ENCODE measurements at regions not wholly inside any gene's neighbourhood (a gene's known extent, or its start where the extent isn't known, plus 50 kb on each side); places are given as distances from the start of the nearest gene placed in this dataset.

DNA sequence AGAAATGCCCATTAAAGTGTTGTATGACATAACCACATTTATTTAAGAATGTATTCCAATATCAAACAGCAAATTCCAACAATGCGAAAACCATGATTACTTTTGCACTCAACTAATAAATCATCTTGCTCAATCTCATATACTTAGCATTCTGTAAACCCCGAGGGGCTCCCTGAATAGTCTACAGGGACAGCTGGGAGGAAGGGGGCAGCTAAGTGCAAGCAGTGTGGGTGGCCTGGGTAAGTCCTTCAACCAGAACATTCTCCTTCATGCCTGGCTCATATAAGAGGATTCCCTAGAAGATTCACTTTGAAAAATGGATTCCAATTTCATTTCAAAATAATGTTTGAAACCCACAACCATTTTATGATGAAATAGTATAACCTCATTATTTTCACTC lies 355.5 kb downstream of the CDC14C start:
- Histone ChIP-seq H3K4me2 (ENCODE audit: low read depth, low read length, poor library complexity, severe bottlenecking) (no peak overlapping the region), H3K9me3 (ENCODE audit: insufficient read depth, low read depth, low read length) (no peaks in the 10 kb centered on the region), H3K79me2 (ENCODE audit: insufficient read depth, low read length) (no peaks in the 10 kb centered on the region), H3K4me3 (ENCODE audit: low read length, poor library complexity, severe bottlenecking) (no peak overlapping the region), H2AFZ (ENCODE audit: low read length) (no peak overlapping the region), H3K27me3 (ENCODE audit: insufficient read depth, low read length, poor library complexity, severe bottlenecking) (no peaks in the 10 kb centered on the region), H4K20me1 (ENCODE audit: insufficient read depth, low read length, poor library complexity, severe bottlenecking) (no peaks in the 10 kb centered on the region), H3K9me2 (replicated peaks; ENCODE audit: low read depth, low read length) (no peaks in the 10 kb centered on the region), H3K4me1 (ENCODE audit: insufficient read depth, low read length, poor library complexity, severe bottlenecking) (no peaks in the 10 kb centered on the region), H3K36me3 (ENCODE audit: insufficient read depth, low read length) (no peaks in the 10 kb centered on the region), H3F3A (ENCODE audit: low read depth) (no peaks in the 10 kb centered on the region), H3K9ac (ENCODE audit: low read depth, low read length, poor library complexity, severe bottlenecking) (no peak overlapping the region)
- no peak for TF ChIP-seq EZH2phosphoT487 (IDR thresholded peaks at IDR 0.05; ENCODE audit: borderline replicate concordance)
- TF ChIP-seq, protein P1, sequence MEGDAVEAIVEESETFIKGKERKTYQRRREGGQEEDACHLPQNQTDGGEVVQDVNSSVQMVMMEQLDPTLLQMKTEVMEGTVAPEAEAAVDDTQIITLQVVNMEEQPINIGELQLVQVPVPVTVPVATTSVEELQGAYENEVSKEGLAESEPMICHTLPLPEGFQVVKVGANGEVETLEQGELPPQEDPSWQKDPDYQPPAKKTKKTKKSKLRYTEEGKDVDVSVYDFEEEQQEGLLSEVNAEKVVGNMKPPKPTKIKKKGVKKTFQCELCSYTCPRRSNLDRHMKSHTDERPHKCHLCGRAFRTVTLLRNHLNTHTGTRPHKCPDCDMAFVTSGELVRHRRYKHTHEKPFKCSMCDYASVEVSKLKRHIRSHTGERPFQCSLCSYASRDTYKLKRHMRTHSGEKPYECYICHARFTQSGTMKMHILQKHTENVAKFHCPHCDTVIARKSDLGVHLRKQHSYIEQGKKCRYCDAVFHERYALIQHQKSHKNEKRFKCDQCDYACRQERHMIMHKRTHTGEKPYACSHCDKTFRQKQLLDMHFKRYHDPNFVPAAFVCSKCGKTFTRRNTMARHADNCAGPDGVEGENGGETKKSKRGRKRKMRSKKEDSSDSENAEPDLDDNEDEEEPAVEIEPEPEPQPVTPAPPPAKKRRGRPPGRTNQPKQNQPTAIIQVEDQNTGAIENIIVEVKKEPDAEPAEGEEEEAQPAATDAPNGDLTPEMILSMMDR (conservative IDR thresholded peaks at IDR 0.05; ENCODE audit: low read length) = no peak

DNA sequence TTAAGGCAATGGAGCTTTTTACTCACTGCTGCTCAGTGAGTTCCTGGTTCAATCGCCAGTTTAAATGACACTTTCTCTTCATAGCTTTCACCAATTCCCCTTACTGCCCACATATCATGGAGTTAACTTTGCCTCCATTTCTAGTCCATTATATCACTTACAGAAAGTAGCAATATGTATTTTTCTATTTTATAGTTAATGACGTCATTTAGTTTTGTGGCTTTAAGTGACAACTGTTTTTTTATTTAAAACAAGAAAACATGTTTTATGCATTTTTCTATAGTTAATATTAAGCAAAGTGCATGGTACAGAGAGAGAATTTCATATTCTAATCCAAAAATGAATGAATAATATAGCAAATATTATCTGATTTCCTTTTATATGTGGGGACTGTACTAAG lies 363.3 kb downstream of the CDC14C start:
- Histone ChIP-seq H3F3A (ENCODE audit: low read depth) (no peaks in the 10 kb centered on the region), H3K9me3 (ENCODE audit: insufficient read depth, low read depth, low read length) (no peaks in the 10 kb centered on the region), H3K4me1 (ENCODE audit: insufficient read depth, low read length, poor library complexity, severe bottlenecking) (no peaks in the 10 kb centered on the region), H3K9me2 (replicated peaks; ENCODE audit: low read depth, low read length) (no peaks in the 10 kb centered on the region), H2AFZ (ENCODE audit: low read length) (no peak overlapping the region), H3K4me3 (ENCODE audit: low read length, poor library complexity, severe bottlenecking) (no peak overlapping the region), H4K20me1 (ENCODE audit: insufficient read depth, low read length, poor library complexity, severe bottlenecking) (no peaks in the 10 kb centered on the region), H3K27me3 (ENCODE audit: insufficient read depth, low read length, poor library complexity, severe bottlenecking) (no peaks in the 10 kb centered on the region), H3K36me3 (ENCODE audit: insufficient read depth, low read length) (no peaks in the 10 kb centered on the region), H3K4me2 (ENCODE audit: low read depth, low read length, poor library complexity, severe bottlenecking) (no peak overlapping the region), H3K79me2 (ENCODE audit: insufficient read depth, low read length) (no peaks in the 10 kb centered on the region), H3K9ac (ENCODE audit: low read depth, low read length, poor library complexity, severe bottlenecking) (no peak overlapping the region)
- no peak for TF ChIP-seq EZH2phosphoT487 (IDR thresholded peaks at IDR 0.05; ENCODE audit: borderline replicate concordance)
- TF ChIP-seq, protein P1 (conservative IDR thresholded peaks at IDR 0.05; ENCODE audit: low read length) = no peak

GRCh38 chr7:49294611-49295010 lies 370.3 kb downstream of the CDC14C start:
- TF ChIP-seq, protein P1 (conservative IDR thresholded peaks at IDR 0.05; ENCODE audit: low read length) = no peak
- no peak for TF ChIP-seq EZH2phosphoT487 (IDR thresholded peaks at IDR 0.05; ENCODE audit: borderline replicate concordance)

More at GRCh38 chr7:49294611-49295010, 370.3 kb downstream of the CDC14C start:
- Histone ChIP-seq H3K4me2 (ENCODE audit: low read depth, low read length, poor library complexity, severe bottlenecking) (no peak overlapping the region), H3K36me3 (ENCODE audit: insufficient read depth, low read length) (no peaks in the 10 kb centered on the region), H3K4me3 (ENCODE audit: low read length, poor library complexity, severe bottlenecking) (no peak overlapping the region), H3K4me1 (ENCODE audit: insufficient read depth, low read length, poor library complexity, severe bottlenecking) (no peaks in the 10 kb centered on the region), H3K27me3 (ENCODE audit: insufficient read depth, low read length, poor library complexity, severe bottlenecking) (no peaks in the 10 kb centered on the region), H4K20me1 (ENCODE audit: insufficient read depth, low read length, poor library complexity, severe bottlenecking) (no peaks in the 10 kb centered on the region), H3K9me3 (ENCODE audit: insufficient read depth, low read depth, low read length) (no peaks in the 10 kb centered on the region), H3F3A (ENCODE audit: low read depth) (no peaks in the 10 kb centered on the region), H3K79me2 (ENCODE audit: insufficient read depth, low read length) (no peaks in the 10 kb centered on the region), H3K9me2 (replicated peaks; ENCODE audit: low read depth, low read length) (no peaks in the 10 kb centered on the region), H3K9ac (ENCODE audit: low read depth, low read length, poor library complexity, severe bottlenecking) (no peak overlapping the region), H2AFZ (ENCODE audit: low read length) (no peak overlapping the region)

Measured in Loucy (cell line).